RCC 7860 (cell line): ENCODE measurements at regions not wholly inside any gene's neighbourhood (a gene's known extent, or its start where the extent isn't known, plus 50 kb on each side); places are given as distances from the start of the nearest gene placed in this dataset.

ENCODE experiments used
- DNase-seq: peaks from one replicate; pipeline ENCODE4 v3.0.0-alpha.2; 2015; ENCODE audit warnings: low spot score
- FAIRE-seq: peaks from 2 replicates; lab custom pipeline; 2012; peaks lifted over from hg19 to GRCh38; lab: Jason Lieb, UNC

GRCh38 chr7:128145191-128145590 is 95.9 kb upstream of the LEP start:
- FAIRE-seq (no peak), DNase-seq (no peak)

- DNase-seq (no peak), FAIRE-seq (no peak)
Observed at GRCh38 chr7:128146052-128146451, 95.0 kb upstream of the LEP start.

- DNase-seq (no peak), FAIRE-seq (no peak)
Observed at GRCh38 chr7:128148676-128149075, 92.4 kb upstream of the LEP start.

- FAIRE-seq (no peak), DNase-seq (no peak)
Observed at GRCh38 chr7:128150223-128150865, 90.7 kb upstream of the LEP start.

- no peak for FAIRE-seq
- no peak for DNase-seq
Observed at GRCh38 chr7:128151635-128152034, 89.4 kb upstream of the LEP start.

- FAIRE-seq (no peak), DNase-seq (no peak)
Observed at GRCh38 chr7:128152721-128153120, 88.4 kb upstream of the LEP start.

- FAIRE-seq (no peak), DNase-seq (no peak)
Observed at GRCh38 chr7:128153436-128153835, 87.6 kb upstream of the LEP start.

GRCh38 chr7:128154504-128154903 is 86.6 kb upstream of the LEP start:
- DNase-seq (no peak), FAIRE-seq (no peak)

- DNase-seq (no peak), FAIRE-seq (no peak)
Observed at GRCh38 chr7:128155100-128155740, 85.9 kb upstream of the LEP start.

- FAIRE-seq, result no peak
Observed at GRCh38 chr7:128157906-128158305, 83.2 kb upstream of the LEP start.

GRCh38 chr7:128158370-128158769 is 82.7 kb upstream of the LEP start:
- no peak for FAIRE-seq
- no peak for DNase-seq

More at GRCh38 chr7:128157906-128158305, 83.2 kb upstream of the LEP start:
- no peak for DNase-seq

- DNase-seq (no peak), FAIRE-seq (no peak)
Observed at GRCh38 chr7:128160296-128160695, 80.8 kb upstream of the LEP start.

GRCh38 chr7:128161466-128162125 is 79.5 kb upstream of the LEP start:
- no peak for DNase-seq
- FAIRE-seq, result no peak

GRCh38 chr7:128162666-128163065 is 78.4 kb upstream of the LEP start:
- no peak for DNase-seq
- FAIRE-seq, result no peak

- DNase-seq (no peak), FAIRE-seq (no peak)
Observed at GRCh38 chr7:128163473-128163872, 77.6 kb upstream of the LEP start.

GRCh38 chr7:128164061-128164954 is 76.8 kb upstream of the LEP start:
- FAIRE-seq (peak; percentile 78), DNase-seq (peak; percentile 94)

GRCh38 chr7:128164955-128165670 is 76.0 kb upstream of the LEP start:
- FAIRE-seq (no peak), DNase-seq (no peak)

- FAIRE-seq, result no peak
Observed at GRCh38 chr7:128165927-128166420, 75.1 kb upstream of the LEP start.

GRCh38 chr7:128166603-128167041 is 74.5 kb upstream of the LEP start:
- DNase-seq (no peak), FAIRE-seq (no peak)

More at GRCh38 chr7:128165927-128166420, 75.1 kb upstream of the LEP start:
- no peak for DNase-seq

GRCh38 chr7:128167042-128167701 is 73.9 kb upstream of the LEP start:
- DNase-seq (peak; percentile 54), FAIRE-seq (no peak)
